Left cardiac atrium (tissue), 4 donors: ENCODE measurements at regions not wholly inside any gene's neighbourhood (a gene's known extent, or its start where the extent isn't known, plus 50 kb on each side); places are given as distances from the start of the nearest gene placed in this dataset.

ENCODE experiments used
- ATAC-seq, 2 donors: fragments of 200-7000 bp; cut with Tn5 transposase; one replicate each; pipeline ENCODE4 v1.9.1; 2020; ENCODE audit warnings: mild to moderate bottlenecking in 2 of 2, moderate library complexity in 2 of 2
- DNase-seq: peaks from one replicate; pipeline ENCODE4 v3.0.0-alpha.2; 2020
- intact Hi-C, 2 donors: fragments of 100-400 bp; cut with DNase I; formaldehyde crosslinking; loops; one replicate each; pipeline versions ENCODE4 v1.14.1 to v1.15.1; 2022 to 2023
- donor health status: DM: no; HTN: yes; CAD: no.
- donor health status: DM: no; HTN: yes; CAD: no; lungs with severe emphysema.
- donor health status: DM: yes; HTN: yes; CAD: no.
- donor health status: Dilated cardiomyopathy.

DNA sequence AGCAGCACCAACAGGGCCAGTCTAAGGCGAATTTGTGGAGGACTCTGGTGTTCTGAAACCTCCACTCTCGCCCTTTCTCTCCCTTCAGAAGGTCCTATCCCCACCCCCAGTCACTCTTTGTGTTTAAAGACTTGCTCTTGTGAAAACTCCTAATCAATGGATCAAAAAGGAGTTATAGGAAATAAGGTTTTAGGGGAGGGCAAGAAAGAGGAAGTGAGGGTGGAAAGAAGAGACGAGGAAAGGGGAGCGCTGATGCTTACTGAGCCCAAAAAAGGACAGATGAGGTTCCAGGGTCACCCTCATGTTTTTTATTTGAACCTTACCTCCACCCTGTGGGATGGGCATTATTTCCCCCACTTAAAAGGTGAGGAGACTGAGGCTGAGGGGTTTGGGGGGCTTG lies 70.0 kb upstream of the SLC6A11 start:
- DNase-seq: no peak
- no peak for ATAC-seq
- intact Hi-C loops: no loop called here

DNA sequence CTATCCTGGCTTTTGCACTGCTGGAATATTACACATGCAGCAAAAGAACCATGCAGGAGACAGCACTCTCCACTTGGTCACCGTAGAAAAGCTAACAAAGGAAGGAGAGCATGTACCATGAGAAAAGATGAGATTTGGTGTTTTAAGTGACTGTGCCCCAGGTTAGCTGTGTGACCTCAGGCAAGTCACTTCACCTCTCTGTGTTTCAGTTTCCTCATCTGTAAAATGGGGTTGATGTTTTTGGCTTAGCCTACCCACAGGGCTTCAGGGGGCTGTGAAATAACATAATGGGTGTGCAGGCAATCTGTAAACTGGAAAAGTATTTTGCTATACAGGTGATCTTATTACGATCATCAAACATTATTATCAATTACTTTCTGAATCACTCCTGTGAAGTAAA lies 69.3 kb upstream of the SLC6A11 start:
- ATAC-seq (no peak), DNase-seq (no peak)
- intact Hi-C loops: no loop called here

DNA sequence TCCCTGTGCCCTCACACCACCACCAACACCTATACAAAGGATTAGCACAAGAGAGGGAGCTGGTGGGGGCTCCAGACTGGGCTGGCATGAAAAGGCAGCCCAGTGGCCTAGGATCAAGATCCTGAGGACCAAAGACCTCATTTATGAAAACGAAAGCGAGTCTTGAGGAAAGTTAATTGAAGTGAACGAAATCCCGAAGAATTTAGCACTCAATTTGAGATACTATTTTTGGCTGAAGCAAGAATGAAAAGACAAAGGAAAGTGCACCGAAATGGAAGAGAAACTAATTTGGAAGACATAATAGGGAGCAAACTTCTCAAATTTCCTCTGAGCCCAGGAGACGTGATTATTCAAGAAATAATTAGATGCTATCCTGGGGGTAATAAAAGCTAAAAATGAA lies 68.7 kb upstream of the SLC6A11 start:
- DNase-seq (no peak), ATAC-seq (no peak)
- intact Hi-C loops: no loop called here

DNA sequence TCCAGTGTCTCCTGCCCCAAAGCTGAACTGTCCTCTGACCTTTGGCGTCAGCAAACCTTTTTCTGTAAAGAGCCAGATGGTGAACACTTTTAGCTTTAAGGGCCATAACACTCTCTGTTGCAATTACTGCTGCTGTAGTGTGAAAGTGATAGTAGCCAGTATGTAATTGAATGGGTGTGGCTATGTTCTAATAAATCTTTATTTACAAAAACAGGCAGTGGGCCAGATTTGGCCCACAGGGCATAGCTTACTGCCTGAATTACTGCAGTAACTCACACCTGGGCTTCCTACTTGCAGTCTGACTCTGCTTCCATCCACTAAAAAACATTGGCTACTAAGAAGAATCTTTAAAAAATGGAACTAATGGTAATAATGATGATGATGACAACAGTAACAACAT lies 68.0 kb upstream of the SLC6A11 start:
- DNase-seq (no peak), ATAC-seq (no peak)
- intact Hi-C loops: no loop called here

DNA sequence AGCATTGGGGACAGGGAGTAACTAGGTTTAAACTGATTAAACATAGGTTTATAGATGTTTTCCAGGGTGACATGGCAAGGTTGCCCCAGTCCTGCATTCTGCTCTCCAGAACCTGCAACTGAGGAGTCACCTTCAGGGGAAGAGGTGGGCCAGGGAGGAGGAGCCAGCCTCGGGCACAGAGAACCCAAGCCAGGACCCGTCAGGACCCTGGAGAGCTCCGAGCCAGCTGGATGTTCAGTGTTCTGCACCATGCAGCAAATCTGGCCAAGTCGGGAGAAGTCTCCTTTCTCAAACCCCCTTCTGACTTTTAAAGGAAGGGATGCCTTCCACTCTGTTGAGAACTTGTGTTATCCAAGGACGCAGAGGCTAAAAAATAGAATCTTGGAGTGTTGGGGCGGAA lies 62.1 kb upstream of the SLC6A11 start:
- ATAC-seq (peak; percentile 50 to 52), DNase-seq (peak; percentile 64)
- intact Hi-C loops: loop anchor here in 1 of 2 donors (10.0 kb wide), 1 partner anchor 301 kb away; no protein-coding TSS in a partner anchor

DNA sequence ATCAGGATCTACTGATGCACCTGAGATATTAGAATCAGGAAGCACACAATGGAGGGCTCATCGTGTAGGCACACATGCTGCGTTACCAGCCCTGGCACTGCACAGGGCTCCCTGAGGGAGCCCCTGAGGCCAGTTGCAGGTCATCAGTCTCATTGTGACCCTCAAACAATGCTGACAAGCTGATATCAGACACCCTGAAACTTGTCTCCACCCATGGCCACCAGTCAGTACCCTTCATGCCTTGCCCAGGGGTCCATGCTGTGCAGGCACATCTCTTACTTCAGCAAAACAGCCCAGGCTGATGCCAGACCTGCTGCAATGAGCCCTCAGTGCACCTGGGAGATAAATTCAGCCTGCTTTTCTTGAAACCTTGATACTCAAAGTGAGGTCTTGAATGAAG lies 59.5 kb upstream of the SLC6A11 start:
- no peak for DNase-seq
- intact Hi-C loops: loop anchor here (5.0 to 10.0 kb wide), 3 partner anchors 126 to 298 kb away; no protein-coding TSS in a partner anchor
- no peak for ATAC-seq

DNA sequence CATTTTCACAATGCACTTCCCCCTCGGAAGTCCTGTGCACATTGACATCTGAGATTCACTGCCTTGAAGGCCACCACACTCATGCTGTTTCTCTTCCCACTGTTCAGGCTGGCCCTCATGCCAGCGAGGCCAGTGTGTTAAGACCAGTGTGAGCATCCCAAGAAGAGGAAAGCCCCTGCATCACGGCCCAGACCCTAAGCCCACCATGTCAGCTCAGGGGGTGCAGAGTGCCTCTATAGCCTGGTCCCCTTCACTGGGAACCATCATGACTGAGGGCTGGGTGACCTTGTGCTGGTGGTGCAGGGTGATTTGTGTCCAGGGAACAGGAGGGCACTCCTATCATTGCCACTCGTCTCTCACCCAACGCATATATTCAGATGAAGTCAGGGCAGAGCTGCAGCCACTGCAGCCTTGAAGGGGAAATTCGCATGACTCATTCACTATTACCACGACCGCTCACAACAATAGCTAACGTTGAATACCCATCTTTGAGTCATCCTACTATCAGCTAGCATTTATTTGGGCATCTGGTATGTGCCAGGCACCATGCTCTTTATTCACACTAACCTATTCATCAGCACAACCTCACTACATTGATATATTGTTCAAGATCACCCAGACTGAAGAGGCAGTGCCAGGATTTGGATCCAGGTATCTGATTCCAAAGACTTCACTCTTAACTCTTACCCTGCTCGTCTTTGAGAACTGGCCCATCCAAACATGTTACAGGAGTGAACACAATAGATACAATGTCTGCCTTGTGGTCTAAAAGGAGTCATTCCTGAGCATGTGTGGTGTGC lies 58.8 kb upstream of the SLC6A11 start:
- intact Hi-C loops: loop anchor here (5.0 to 10.0 kb wide), 3 partner anchors 125 to 298 kb away; no protein-coding TSS in a partner anchor
- ATAC-seq (no peak), DNase-seq (no peak)

DNA sequence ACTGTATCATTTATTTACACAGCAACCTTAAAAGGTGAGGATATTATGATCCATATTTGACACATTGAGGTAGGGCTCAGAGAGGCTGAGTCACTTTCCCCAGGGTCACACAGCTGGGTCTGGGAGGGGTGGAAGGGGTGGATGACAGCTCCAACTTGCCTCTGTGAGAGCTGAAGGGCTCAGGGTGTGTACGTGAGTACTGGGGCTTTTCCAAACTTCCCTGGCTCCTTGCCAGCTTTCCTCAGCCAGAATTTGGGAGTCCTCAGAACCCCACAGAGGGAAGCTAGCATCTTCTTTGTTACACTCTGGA lies 58.3 kb upstream of the SLC6A11 start:
- intact Hi-C loops: loop anchor here (1.0 to 10.0 kb wide), 4 partner anchors 125 to 303 kb away; no protein-coding TSS in a partner anchor

DNA sequence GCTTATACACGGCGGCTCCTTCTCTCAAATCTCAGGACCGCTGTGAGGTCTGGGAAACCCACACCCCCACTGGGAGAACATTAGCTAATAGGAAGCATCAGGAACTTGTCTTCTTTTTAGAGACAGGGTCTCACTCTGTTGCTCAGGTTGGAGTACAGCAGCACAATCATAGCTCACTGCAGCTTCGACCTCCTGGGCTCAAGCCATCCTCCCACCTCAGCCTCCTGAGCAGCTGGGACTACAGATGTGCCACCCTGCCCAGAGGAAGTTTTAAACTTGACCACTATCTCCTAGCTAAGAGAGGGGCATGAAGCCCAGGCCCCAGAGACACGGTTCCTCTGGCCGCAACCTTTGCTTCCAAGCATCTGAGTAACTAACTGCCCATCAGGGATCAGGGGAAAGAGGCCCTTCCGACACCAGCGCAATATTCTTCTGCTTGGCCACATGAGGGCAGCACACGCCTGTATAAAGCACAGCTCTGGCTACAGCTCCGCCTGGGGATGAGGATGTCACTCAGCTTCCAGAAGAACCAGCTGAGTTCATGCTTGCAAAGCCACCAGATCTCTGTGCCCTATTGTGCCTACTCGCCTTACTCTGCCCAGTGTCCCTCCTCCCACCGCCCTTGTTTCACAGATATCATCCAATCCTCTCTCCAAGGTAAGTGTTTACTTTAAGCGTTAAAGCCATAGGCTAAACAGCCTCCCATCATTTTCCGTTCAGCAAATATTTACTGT lies 57.6 kb upstream of the SLC6A11 start:
- ATAC-seq: peak; percentile 87 to 93
- DNase-seq: peak; percentile 44
- intact Hi-C loops: loop anchor here (1.0 to 10.0 kb wide), 4 partner anchors 124 to 302 kb away; no protein-coding TSS in a partner anchor

More for the DNA sequence above, 58.3 kb upstream of the SLC6A11 start:
- ATAC-seq (no peak), DNase-seq (no peak)

DNA sequence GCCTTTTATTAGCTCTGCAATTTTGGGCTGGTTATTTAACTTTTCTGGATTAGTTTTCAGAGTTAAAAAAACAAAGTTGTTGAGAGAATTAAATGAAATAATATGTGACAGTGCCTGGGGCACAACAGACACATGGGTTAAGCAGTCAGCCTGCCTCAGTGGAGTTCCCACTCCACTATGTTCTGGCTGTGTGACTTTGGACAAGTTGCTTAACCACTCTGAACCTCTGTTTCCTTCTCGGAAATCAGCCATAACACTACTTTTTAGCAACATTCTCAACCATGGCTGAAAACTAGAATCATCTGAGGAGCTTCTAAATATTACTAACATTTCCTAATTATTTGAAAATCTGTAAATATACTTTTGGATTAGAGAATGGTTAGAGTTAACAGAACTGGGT lies 56.5 kb upstream of the SLC6A11 start:
- intact Hi-C loops: loop anchor here (5.0 to 10.0 kb wide), 3 partner anchors 123 to 295 kb away; no protein-coding TSS in a partner anchor
- DNase-seq: no peak
- ATAC-seq: no peak

DNA sequence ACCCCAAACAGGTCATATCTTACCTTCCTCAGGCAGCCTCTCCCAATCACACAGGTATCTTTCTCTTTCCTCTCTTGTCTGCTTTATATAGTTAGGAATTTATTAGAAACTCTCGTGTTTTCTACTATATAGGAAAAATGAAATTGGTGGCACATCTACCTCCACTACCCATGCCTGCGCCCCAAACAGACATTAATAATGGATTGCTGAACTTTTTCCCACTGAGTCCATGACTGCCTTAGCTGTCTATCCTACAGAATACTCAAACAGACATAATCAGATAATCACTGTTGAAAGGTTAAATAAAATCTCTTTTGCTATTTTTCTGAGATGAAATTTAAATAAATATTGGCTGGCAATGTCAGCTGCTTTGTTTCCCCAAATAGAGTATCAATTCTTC lies 55.8 kb upstream of the SLC6A11 start:
- intact Hi-C loops: loop anchor here in 1 of 2 donors (10.0 kb wide), 1 partner anchor 185 kb away; no protein-coding TSS in a partner anchor
- DNase-seq: no peak
- no peak for ATAC-seq

DNA sequence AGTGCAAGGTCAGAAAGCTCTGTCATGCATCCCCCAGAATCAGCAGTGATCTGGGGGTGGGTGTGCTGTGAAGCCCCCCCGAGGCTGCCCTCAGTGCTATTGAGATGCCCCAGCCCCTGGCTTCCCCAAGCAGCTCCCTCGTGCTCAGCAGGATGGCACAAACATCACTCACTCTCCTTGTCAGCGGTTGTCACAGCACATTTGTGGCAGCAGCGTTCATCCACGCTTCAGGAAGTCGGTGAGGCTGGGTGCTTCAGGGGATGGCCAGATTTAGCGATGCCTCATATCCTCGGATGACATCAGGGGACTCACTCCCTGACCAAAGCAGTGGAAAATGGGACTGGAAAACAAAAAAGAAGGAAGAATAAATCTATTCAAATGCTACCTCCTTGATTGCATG lies 54.4 kb upstream of the SLC6A11 start:
- ATAC-seq (no peak), DNase-seq (no peak)
- intact Hi-C loops: loop anchor here in 1 of 2 donors (10.0 kb wide), 1 partner anchor 183 kb away; no protein-coding TSS in a partner anchor

DNA sequence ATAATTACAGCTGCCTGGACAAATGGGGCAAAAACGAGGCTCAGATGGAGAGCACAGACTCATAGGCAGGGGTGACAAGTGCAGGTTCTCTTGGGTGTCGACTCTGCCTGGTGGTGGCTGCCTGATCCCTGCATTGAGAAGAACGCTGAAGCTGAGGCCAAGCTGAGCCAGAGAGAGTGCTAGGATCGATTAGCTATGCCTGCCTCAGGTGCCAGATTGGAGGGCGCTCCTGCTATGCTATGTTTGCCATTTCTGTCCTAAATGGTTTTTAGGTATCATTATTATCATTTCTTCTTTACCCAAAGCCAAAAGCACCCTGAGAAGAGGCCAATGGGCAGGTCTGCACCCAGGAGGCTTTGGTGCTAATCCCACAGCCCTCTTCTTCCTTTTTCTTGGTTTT lies 53.9 kb upstream of the SLC6A11 start:
- no peak for ATAC-seq
- DNase-seq: no peak
- intact Hi-C loops: loop anchor here in 1 of 2 donors (10.0 kb wide), 1 partner anchor 183 kb away; no protein-coding TSS in a partner anchor

DNA sequence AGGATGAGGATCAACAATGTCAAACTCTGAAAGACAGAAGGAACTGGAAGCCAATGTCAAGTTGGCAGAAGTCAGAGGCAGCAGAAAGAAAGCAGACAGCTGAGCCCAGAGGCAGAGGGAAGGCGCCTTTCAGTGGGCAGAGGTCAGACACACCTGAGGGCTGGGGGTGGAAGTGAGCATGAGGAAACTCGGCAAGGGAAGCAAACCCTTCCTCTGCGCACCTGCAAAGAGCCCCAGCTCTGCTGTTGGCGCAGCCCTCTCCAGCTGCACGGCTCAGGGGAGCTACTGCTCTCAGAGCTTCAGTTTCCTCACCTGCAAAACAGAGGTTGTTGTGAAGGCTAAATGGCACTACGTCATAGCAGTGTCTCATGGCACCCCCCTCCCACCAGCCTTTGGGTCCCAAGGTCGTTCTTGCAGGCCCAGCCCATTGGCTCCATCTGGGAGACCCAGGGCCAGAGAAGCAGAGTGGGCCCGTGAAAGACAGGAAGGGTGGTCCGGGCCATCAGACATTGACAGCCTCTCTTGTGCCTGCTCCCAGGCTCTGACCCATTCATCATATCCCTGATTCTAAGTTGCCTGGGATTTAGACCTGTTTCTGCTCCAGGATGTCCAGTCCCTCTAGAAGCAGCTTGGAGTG lies 53.3 kb upstream of the SLC6A11 start:
- intact Hi-C loops: loop anchor here in 1 of 2 donors (10.0 kb wide), 1 partner anchor 182 kb away; no protein-coding TSS in a partner anchor
- ATAC-seq: no peak
- no peak for DNase-seq

DNA sequence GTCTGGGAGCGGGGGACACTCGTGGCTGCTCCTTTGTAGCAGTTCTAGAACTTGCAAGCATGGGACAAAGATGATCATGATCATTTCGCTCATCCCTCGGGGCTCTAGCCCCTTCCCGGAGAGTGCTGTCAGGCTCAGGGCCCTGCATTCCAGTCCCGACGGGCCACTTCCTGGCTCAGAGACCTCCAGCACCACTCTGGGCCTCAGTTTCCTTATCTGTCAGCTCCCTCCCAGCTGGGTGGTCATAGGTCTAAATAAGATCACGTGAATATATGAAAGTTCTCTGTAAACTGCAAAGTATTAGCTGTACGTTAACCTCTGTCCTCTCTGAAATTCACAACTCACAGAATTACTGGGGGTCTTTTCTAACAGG lies 52.8 kb upstream of the SLC6A11 start:
- DNase-seq (no peak), ATAC-seq (no peak)
- intact Hi-C loops: loop anchor here in 1 of 2 donors (10.0 kb wide), 1 partner anchor 182 kb away; no protein-coding TSS in a partner anchor

DNA sequence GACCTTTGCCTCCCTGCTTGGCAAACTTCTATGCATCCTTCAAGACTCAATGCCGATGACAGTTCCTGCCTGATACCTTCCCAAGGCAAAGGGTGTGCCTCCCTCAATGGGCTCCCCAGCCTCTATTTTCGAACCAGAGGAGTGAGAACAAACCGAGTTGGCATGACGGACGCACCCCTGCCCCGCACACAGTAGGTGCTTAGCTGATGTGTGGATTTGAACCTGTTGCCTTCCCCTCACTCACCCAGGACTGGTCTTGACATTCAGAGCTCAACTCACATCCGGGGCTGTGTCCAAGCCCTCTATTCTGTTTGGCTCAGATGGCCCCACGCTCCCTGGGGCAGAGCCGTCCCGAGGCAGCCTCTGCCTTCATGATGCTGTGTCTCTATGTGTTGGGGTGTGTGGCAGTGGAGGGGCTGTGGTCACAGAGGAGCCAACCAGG lies 52.2 kb upstream of the SLC6A11 start:
- no peak for DNase-seq
- no peak for ATAC-seq
- intact Hi-C loops: loop anchor here in 1 of 2 donors (10.0 kb wide), 1 partner anchor 181 kb away; no protein-coding TSS in a partner anchor

DNA sequence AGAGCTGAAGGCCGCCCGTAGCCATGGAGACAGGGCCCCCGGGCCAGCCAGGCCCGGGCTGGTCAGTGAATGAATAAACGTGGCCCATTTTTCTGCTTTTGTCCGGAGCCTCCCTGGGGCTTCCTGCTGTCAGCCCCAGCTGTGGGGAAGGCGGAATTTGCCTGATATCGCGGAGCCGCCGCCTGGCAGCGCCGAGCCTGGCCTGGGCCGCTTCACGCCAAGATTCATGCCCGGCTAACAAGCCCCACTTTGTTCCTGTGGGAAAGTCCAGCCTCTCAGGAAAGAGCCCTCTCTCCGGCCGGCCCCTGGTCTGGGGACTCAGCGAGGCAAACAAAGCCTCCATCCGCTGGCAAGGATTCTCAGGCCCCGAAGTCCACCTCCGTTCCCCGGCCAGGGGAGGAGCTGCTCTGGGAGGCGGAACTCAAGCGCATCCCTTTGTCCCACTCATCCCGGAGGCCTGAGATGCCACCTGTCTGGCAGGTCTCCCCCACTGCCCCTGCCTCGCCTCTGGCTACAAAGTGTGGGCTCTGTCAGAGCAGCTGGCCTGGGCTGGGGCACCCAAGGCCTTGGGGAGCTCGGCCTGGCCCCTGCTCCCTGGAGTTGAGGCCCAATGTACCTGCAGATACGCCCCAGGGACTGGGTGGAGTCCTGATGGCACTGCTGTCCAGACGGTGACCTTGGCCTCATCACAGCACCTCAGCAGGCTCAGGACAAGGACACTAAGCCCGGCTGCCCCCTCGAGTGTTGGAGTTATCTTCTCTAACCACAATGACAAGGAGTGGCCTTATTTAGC lies 51.6 kb upstream of the SLC6A11 start:
- ATAC-seq: no peak
- no peak for DNase-seq
- intact Hi-C loops: loop anchor here in 1 of 2 donors (10.0 kb wide), 1 partner anchor 180 kb away; no protein-coding TSS in a partner anchor

DNA sequence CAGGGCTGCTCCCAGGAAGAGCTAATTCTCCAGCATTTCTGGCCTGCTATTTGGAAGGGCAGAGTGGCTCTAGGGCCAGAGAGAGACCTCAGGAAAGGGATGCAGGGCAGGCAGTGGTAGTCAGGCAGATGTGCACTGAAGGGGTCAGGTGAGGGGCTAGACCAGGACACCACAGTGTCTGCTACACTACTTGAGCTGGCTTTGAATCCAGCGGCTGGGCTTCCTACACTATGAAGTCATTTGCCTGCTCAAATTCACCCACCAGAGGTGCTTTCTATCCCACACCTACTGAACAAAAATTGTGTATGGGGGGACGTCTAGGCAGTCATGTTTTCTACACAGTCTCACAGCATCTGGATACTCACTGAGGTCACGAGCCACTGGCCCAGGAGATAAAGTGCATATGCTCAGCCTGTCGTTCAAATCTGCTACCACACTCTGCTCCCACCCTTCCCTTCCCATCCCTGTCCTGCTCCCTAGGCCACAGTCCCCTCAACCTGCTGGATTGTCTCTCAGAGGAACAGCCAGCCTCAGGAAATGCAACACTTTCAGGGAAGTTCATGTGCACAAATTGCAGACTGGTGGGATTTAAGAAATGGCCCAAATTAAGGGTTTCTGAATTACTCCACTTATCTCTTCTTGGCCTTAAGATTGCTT lies 49.9 kb upstream of the SLC6A11 start:
- DNase-seq: no peak
- intact Hi-C loops: loop anchor here in 1 of 2 donors (10.0 kb wide), 1 partner anchor 179 kb away; no protein-coding TSS in a partner anchor
- ATAC-seq: no peak
